GM18502 (cell line): ENCODE measurements at regions not wholly inside any gene's neighbourhood (a gene's known extent, or its start where the extent isn't known, plus 50 kb on each side); places are given as distances from the start of the nearest gene placed in this dataset.
"Not testable (repeated sequence)": the region's sequence is repeated elsewhere in the genome, so short reads cannot be mapped to it uniquely, and the experiment has no call there.

Experiments used
- ATAC-seq: cut with Tn5 transposase; IDR thresholded peaks from one replicate; pipeline ENCODE4 v1.9.1; 2021; ENCODE audit warnings: mild to moderate bottlenecking; ENCODE audit not compliant: unreplicated experiment, poor library complexity

- ATAC-seq, result no peak
Measured at GRCh38 chr3:27779176-27779575, 57.1 kb upstream of the EOMES start.

- no peak for ATAC-seq
Measured at GRCh38 chr3:27789420-27789819, 67.3 kb upstream of the EOMES start.

GRCh38 chr3:27791956-27792355 is 69.8 kb upstream of the EOMES start:
- no peak for ATAC-seq

GRCh38 chr3:27792869-27793268 is 70.7 kb upstream of the EOMES start:
- ATAC-seq, result no peak

GRCh38 chr3:27794211-27794610 is 72.1 kb upstream of the EOMES start:
- ATAC-seq, result no peak

- ATAC-seq, result no peak
Measured at GRCh38 chr3:27796365-27796875, 74.3 kb upstream of the EOMES start.

GRCh38 chr3:27797773-27798172 is 75.7 kb upstream of the EOMES start:
- no peak for ATAC-seq

GRCh38 chr3:27800261-27800660 is 78.1 kb upstream of the EOMES start:
- no peak for ATAC-seq

GRCh38 chr3:27802425-27802824 is 80.3 kb upstream of the EOMES start:
- ATAC-seq, result no peak

GRCh38 chr3:27802849-27803248 is 80.7 kb upstream of the EOMES start:
- no peak for ATAC-seq

GRCh38 chr3:27805282-27805681 is 83.2 kb upstream of the EOMES start:
- ATAC-seq, result no peak

- ATAC-seq, result no peak
Measured at GRCh38 chr3:27813255-27813654, 91.1 kb upstream of the EOMES start.

GRCh38 chr3:27821609-27822008 is 99.5 kb upstream of the EOMES start:
- ATAC-seq, result not testable (repeated sequence)

GRCh38 chr3:27824312-27825200 is 102.4 kb upstream of the EOMES start:
- no peak for ATAC-seq

- ATAC-seq, result no peak
Measured at GRCh38 chr3:27826448-27826847, 104.3 kb upstream of the EOMES start.

- no peak for ATAC-seq
Measured at GRCh38 chr3:27827041-27827440, 104.9 kb upstream of the EOMES start.

- ATAC-seq, result no peak
Measured at GRCh38 chr3:27840807-27841594, 118.9 kb upstream of the EOMES start.

GRCh38 chr3:27844052-27844675 is 122.0 kb upstream of the EOMES start:
- no peak for ATAC-seq

GRCh38 chr3:27847697-27848096 is 125.6 kb upstream of the EOMES start:
- no peak for ATAC-seq

GRCh38 chr3:27848826-27849225 is 126.7 kb upstream of the EOMES start:
- ATAC-seq, result no peak

- ATAC-seq, result no peak
Measured at GRCh38 chr3:27859821-27860220, 137.7 kb upstream of the EOMES start.
